ENCODE measurements at regions not wholly inside any gene's neighbourhood (a gene's known extent, or its start where the extent isn't known, plus 50 kb on each side); places are given as distances from the start of the nearest gene placed in this dataset.
A peak's percentile ranks its signal among the peaks of the same experiment; 100 is the strongest.

DNA sequence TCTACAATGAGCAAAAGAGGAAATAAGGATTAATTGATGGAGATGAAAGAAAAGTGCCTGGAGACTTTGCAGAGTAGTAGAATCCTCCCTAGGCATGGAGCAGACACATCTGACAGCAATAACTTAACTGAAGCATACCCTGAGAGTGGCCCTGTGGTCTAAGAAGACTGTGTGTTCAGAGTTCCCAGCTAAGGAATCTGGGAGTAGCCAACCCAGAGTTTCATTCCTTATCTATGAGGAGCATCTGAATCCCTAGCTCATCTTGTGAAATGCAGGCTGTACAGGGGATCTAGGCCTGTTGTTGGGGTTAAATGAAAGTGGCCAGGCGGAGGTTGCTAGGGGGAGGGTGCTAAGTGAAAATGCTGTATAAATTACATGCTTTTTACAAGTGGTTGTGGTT lies 233.1 kb upstream of the FBXL7 start:
- TF ChIP-seq, protein P1, sequence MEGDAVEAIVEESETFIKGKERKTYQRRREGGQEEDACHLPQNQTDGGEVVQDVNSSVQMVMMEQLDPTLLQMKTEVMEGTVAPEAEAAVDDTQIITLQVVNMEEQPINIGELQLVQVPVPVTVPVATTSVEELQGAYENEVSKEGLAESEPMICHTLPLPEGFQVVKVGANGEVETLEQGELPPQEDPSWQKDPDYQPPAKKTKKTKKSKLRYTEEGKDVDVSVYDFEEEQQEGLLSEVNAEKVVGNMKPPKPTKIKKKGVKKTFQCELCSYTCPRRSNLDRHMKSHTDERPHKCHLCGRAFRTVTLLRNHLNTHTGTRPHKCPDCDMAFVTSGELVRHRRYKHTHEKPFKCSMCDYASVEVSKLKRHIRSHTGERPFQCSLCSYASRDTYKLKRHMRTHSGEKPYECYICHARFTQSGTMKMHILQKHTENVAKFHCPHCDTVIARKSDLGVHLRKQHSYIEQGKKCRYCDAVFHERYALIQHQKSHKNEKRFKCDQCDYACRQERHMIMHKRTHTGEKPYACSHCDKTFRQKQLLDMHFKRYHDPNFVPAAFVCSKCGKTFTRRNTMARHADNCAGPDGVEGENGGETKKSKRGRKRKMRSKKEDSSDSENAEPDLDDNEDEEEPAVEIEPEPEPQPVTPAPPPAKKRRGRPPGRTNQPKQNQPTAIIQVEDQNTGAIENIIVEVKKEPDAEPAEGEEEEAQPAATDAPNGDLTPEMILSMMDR (conservative IDR thresholded peaks at IDR 0.05; ENCODE audit: low read length): no peak
- DNase-seq (ENCODE audit: low read depth): peak; percentile 45
- no peak overlapping the region for H3K4me3 ChIP-seq (ENCODE audit: low read length)

- TF ChIP-seq, protein P1 (conservative IDR thresholded peaks at IDR 0.05; ENCODE audit: low read length): no peak
These were observed 233.8 kb upstream of the FBXL7 start for GRCh38 chr5:15266229-15266628.

GRCh38 chr5:15263942-15264341 lies 236.0 kb upstream of the FBXL7 start:
- TF ChIP-seq, protein P1 (conservative IDR thresholded peaks at IDR 0.05; ENCODE audit: low read length): no peak
- no peak for DNase-seq (ENCODE audit: low read depth)
- H3K4me3 ChIP-seq (ENCODE audit: low read length): no peak overlapping the region

More at GRCh38 chr5:15266229-15266628, 233.8 kb upstream of the FBXL7 start:
- DNase-seq (ENCODE audit: low read depth): no peak
- no peak overlapping the region for H3K4me3 ChIP-seq (ENCODE audit: low read length)

GRCh38 chr5:15263406-15263805 lies 236.6 kb upstream of the FBXL7 start:
- no peak overlapping the region for H3K4me3 ChIP-seq (ENCODE audit: low read length)
- TF ChIP-seq, protein P1 (conservative IDR thresholded peaks at IDR 0.05; ENCODE audit: low read length): no peak

DNA sequence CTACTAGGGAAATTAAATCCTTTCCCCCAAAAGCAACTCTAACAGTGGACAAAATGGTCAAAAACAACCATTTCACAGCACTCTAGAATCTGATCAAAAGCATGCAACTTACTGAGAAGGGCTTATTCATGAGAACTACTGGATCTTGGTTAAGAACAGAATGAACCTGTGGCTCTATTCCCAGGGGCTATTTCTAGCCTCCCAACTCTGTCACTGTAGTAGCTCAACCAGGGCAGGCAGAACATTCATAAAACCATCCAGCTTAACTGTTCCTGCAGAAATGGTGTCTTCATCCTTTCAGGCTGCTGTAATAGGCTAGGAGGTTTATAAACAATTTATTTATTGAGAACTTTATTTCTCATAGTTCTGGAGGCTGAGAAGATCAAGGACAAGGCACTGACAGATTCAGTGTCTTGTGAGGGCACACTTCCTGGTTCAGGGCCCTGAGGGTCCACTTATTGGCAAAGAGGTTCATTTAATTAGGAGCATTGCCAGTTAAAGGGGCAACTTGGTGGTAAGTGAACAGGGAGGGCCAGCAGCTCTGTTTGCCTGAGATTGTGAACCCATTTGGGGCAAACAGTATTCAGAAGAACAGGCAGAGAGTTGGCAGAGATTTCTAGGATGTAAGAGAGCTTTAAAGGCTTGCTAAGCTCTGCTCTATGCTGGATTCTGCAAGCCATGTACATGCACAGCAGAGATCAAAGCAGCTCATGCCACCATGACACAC lies 238.5 kb upstream of the FBXL7 start:
- no peak for DNase-seq (ENCODE audit: low read depth)
- TF ChIP-seq, protein P1 (conservative IDR thresholded peaks at IDR 0.05; ENCODE audit: low read length): no peak
- H3K4me3 ChIP-seq (ENCODE audit: low read length): no peak overlapping the region

More at GRCh38 chr5:15263406-15263805, 236.6 kb upstream of the FBXL7 start:
- no peak for DNase-seq (ENCODE audit: low read depth)

- H3K4me3 ChIP-seq (ENCODE audit: low read length): no peak overlapping the region; the same call in 1 of the 2 replicates
- DNase-seq (ENCODE audit: low read depth): peak; percentile 44
- TF ChIP-seq, protein P1 (conservative IDR thresholded peaks at IDR 0.05; ENCODE audit: low read length): no peak
These were observed 239.4 kb upstream of the FBXL7 start for GRCh38 chr5:15260356-15261268.

All from AG10803 (cell line).